ENCODE measurements at regions not wholly inside any gene's neighbourhood (a gene's known extent, or its start where the extent isn't known, plus 50 kb on each side); places are given as distances from the start of the nearest gene placed in this dataset.

DNA sequence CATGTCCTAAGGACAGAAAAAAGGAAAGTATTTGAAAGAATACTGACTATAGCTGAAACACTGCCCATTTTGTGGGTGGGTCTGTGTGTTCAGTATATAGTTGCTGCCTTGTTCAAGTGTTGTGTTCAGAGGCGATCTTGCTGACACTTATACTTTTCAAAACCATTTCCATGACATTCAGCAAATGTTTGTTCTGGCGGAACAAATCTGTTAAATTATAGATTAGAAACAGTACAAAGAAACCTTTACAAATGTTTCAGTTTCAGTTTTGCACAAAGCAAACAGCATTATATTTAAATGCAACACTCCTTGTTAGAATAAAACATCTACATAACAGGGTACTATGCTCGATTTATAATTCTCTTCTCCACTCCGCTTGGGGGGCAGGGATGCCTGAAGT is 2276.3 kb downstream of the MAT2B start:
- H3K27ac ChIP-seq: no peak overlapping the region
- no peak for TF ChIP-seq POLR2A (IDR thresholded peaks at IDR 0.05)
- TF ChIP-seq, protein P1, sequence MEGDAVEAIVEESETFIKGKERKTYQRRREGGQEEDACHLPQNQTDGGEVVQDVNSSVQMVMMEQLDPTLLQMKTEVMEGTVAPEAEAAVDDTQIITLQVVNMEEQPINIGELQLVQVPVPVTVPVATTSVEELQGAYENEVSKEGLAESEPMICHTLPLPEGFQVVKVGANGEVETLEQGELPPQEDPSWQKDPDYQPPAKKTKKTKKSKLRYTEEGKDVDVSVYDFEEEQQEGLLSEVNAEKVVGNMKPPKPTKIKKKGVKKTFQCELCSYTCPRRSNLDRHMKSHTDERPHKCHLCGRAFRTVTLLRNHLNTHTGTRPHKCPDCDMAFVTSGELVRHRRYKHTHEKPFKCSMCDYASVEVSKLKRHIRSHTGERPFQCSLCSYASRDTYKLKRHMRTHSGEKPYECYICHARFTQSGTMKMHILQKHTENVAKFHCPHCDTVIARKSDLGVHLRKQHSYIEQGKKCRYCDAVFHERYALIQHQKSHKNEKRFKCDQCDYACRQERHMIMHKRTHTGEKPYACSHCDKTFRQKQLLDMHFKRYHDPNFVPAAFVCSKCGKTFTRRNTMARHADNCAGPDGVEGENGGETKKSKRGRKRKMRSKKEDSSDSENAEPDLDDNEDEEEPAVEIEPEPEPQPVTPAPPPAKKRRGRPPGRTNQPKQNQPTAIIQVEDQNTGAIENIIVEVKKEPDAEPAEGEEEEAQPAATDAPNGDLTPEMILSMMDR (IDR thresholded peaks at IDR 0.05): no peak
- no peaks in the 10 kb centered on the region for H3K4me1 ChIP-seq
- ATAC-seq (no peak), DNase-seq (no peak)
- no peaks in the 10 kb centered on the region for H3K27me3 ChIP-seq
- no peaks in the 10 kb centered on the region for H3K9me3 ChIP-seq
- intact Hi-C loops (cut with DNase I): no loop called here
- no peak overlapping the region for H3K4me3 ChIP-seq
- H3K36me3 ChIP-seq: no peaks in the 10 kb centered on the region
- WGBS (ENCODE audit: insufficient coverage, low coverage, low lambda C conversion rate, missing lambda C conversion rate): 52% methylated on average over 4 of the region's 4 CpGs

DNA sequence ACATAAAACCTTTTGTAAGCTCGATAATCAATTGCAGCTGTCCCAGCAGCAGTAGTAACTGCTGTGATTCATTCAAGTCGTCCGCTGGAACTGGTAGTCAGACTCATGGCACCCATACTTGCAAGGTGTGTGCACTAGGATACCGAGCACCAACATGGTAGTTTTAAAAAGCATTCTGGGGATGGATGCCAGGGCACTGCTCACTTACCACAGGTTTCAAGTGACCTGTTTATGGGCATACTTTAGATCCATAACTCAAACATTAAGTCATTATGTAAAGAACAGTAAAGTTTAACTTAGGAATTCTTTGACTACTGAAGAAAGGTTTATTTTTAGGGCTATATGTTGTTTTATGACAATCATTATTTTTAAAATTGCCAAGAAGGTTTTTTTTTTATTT is 2277.6 kb downstream of the MAT2B start:
- Histone ChIP-seq H3K27ac (no peak overlapping the region), H3K36me3 (no peaks in the 10 kb centered on the region), H3K4me1 (no peaks in the 10 kb centered on the region), H3K9me3 (no peaks in the 10 kb centered on the region), H3K4me3 (no peak overlapping the region), H3K27me3 (no peaks in the 10 kb centered on the region)
- ATAC-seq (no peak), DNase-seq (no peak)
- WGBS (ENCODE audit: insufficient coverage, low coverage, low lambda C conversion rate, missing lambda C conversion rate): 54% methylated on average over 3 of the region's 4 CpGs
- TF ChIP-seq POLR2A (IDR thresholded peaks at IDR 0.05): no peak
- intact Hi-C loops (cut with DNase I): no loop called here

DNA sequence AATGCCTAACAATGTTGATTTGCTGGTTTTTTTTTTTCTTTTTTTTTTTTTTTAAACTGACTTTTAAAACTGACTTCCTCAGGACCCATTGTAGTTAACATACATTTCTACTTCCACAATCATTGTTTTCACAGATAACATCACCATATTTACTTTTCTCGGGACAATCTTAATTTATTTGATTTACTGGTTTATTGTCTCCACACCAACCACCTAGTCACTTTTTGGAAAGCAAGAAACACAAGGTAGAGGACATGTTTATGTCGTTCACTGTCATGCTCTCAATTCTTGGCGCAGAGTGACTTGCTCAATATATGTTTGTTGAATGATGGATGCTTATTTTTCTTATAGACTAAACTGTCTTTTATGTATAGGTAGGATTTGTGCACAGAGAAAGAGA is 2280.7 kb downstream of the MAT2B start:
- no peak for TF ChIP-seq POLR2A (IDR thresholded peaks at IDR 0.05)
- Histone ChIP-seq H3K4me3 (no peak overlapping the region), H3K27ac (no peak overlapping the region), H3K27me3 (no peaks in the 10 kb centered on the region), H3K36me3 (no peaks in the 10 kb centered on the region), H3K4me1 (no peaks in the 10 kb centered on the region), H3K9me3 (no peaks in the 10 kb centered on the region)
- ATAC-seq (no peak), DNase-seq (no peak)
- intact Hi-C loops (cut with DNase I): no loop called here
- 20% methylated on average over 3 of the region's 3 CpGs for WGBS (ENCODE audit: insufficient coverage, low coverage, low lambda C conversion rate, missing lambda C conversion rate)

DNA sequence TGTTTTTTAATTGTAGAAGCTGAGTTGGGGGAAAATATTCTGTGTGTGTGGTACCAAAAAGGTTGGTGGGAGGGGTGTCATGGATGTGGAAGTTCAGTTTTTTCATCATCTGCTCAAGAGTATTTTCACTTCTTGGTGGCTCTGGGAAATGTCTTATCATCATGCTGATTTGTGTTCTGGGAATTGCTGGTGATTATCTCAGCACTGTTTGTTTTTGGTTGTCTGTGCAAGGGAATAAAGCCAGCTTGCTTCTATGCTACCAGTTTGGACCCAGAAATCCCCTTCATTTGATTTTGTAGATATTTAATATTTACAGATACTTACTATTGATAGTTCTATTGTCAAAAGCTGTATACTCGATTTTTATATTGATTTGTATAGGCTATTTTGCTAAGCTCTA is 2289.7 kb downstream of the MAT2B start:
- WGBS (ENCODE audit: insufficient coverage, low coverage, low lambda C conversion rate, missing lambda C conversion rate): 19% methylated on average over 1 of the region's 1 CpG
- Histone ChIP-seq H3K9me3 (no peaks in the 10 kb centered on the region), H3K36me3 (no peaks in the 10 kb centered on the region), H3K4me1 (no peaks in the 10 kb centered on the region), H3K4me3 (no peak overlapping the region), H3K27ac (no peak overlapping the region), H3K27me3 (no peaks in the 10 kb centered on the region)
- DNase-seq (no peak), ATAC-seq (no peak)
- TF ChIP-seq POLR2A (IDR thresholded peaks at IDR 0.05): no peak
- TF ChIP-seq, protein P1 (IDR thresholded peaks at IDR 0.05): no peak
- intact Hi-C loops (cut with DNase I): no loop called here

DNA sequence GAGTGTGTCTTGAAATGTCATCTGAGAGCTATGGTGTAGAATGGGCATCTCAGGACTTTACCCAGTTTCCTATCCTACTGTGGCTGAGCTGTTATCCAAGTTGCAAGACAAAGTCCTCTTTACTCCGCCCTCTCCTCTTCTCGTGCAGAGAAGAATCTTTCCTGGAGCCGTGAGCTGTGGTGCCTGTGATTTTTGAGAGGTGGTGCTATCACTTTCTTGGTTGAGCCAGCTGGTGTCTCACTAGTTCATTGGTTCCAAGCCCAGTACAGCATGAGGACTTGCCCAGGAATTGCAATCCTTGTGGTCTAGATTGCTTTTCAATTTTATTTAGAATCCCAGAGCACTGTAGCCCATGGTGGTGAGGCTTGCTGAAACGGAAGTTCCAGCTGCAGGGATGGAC is 2300.3 kb downstream of the MAT2B start:
- H3K27me3 ChIP-seq: no peaks in the 10 kb centered on the region
- no peak overlapping the region for H3K27ac ChIP-seq

DNA sequence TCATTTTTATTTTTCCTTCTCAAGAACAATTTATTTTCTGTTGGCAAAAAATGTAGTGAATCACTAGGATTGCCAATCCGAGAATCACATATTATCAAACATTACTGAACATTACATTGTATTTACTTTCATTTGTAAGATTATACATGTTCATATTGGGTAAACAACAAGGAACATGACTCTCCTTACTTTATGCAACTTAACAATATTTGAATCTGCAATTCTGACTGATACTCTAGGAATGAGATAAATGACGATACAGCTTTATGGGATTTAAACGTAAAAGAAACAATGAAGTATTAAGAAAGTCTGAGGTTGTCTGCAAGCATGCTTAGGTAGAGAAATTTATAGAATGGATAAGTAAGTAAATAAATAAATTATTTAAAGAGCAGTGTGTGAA is 2302.9 kb downstream of the MAT2B start:
- Histone ChIP-seq H3K4me3 (no peak overlapping the region), H3K9me3 (no peaks in the 10 kb centered on the region), H3K27ac (no peak overlapping the region), H3K4me1 (no peaks in the 10 kb centered on the region), H3K36me3 (no peaks in the 10 kb centered on the region), H3K27me3 (no peaks in the 10 kb centered on the region)
- DNase-seq (no peak), ATAC-seq (no peak)
- 54% methylated on average over 3 of the region's 3 CpGs for WGBS (ENCODE audit: insufficient coverage, low coverage, low lambda C conversion rate, missing lambda C conversion rate)
- TF ChIP-seq, protein P1 (IDR thresholded peaks at IDR 0.05): no peak
- TF ChIP-seq POLR2A (IDR thresholded peaks at IDR 0.05): no peak
- intact Hi-C loops (cut with DNase I): no loop called here

More for the DNA sequence above, 2300.3 kb downstream of the MAT2B start:
- no peak for ATAC-seq
- no peak for DNase-seq
- Histone ChIP-seq H3K4me3 (no peak overlapping the region), H3K9me3 (no peaks in the 10 kb centered on the region), H3K4me1 (no peaks in the 10 kb centered on the region), H3K36me3 (no peaks in the 10 kb centered on the region)
- intact Hi-C loops (cut with DNase I): no loop called here
- WGBS (ENCODE audit: insufficient coverage, low coverage, low lambda C conversion rate, missing lambda C conversion rate): 11% methylated on average over 4 of the region's 4 CpGs
- TF ChIP-seq POLR2A (IDR thresholded peaks at IDR 0.05): no peak
